ENCODE measurements at regions not wholly inside any gene's neighbourhood (a gene's known extent, or its start where the extent isn't known, plus 50 kb on each side); places are given as distances from the start of the nearest gene placed in this dataset.
"Not testable (repeated sequence)": the region's sequence is repeated elsewhere in the genome, so short reads cannot be mapped to it uniquely, and the experiment has no call there.

- CTCF ChIA-PET; H3K27me3 Mint-ChIP-seq; H3K4me1 Mint-ChIP-seq; H3K36me3 Mint-ChIP-seq (ENCODE audit: low read depth); DNase-seq; H3K27ac Mint-ChIP-seq; POLR2A ChIA-PET; H3K4me3 Mint-ChIP-seq: not testable (repeated sequence)
- peaks cover 11% of the 10 kb centered on the region for H3K9me3 Mint-ChIP-seq
Observed at GRCh38 chr2:129043677-129044076, 725.0 kb upstream of the HS6ST1 start.

GRCh38 chr2:129046475-129046874, 727.8 kb upstream of the HS6ST1 start:
- H3K27me3 Mint-ChIP-seq; DNase-seq; H3K4me1 Mint-ChIP-seq; CTCF ChIA-PET; H3K36me3 Mint-ChIP-seq (ENCODE audit: low read depth); POLR2A ChIA-PET; H3K4me3 Mint-ChIP-seq; H3K27ac Mint-ChIP-seq: not testable (repeated sequence)
- peaks cover 11% of the 10 kb centered on the region for H3K9me3 Mint-ChIP-seq

- H3K27me3 Mint-ChIP-seq = no peaks in the 10 kb centered on the region
- POLR2A ChIA-PET = no interaction called here
- H3K27ac Mint-ChIP-seq = peak overlapping the region; percentile 42
- CTCF ChIA-PET = no interaction called here
- DNase-seq = peak; percentile 26
- H3K4me3 Mint-ChIP-seq = no peak overlapping the region
- no peaks in the 10 kb centered on the region for H3K36me3 Mint-ChIP-seq (ENCODE audit: low read depth)
- peaks cover 3% of the 10 kb centered on the region for H3K9me3 Mint-ChIP-seq
- H3K4me1 Mint-ChIP-seq = peaks cover 9% of the 10 kb centered on the region
Observed at GRCh38 chr2:129050101-129050500, 731.4 kb upstream of the HS6ST1 start.

- no peaks in the 10 kb centered on the region for H3K36me3 Mint-ChIP-seq (ENCODE audit: low read depth)
- no peak for DNase-seq
- no peaks in the 10 kb centered on the region for H3K27me3 Mint-ChIP-seq
- H3K4me3 Mint-ChIP-seq = no peak overlapping the region
- no peak overlapping the region for H3K27ac Mint-ChIP-seq
- CTCF ChIA-PET = no interaction called here
- POLR2A ChIA-PET = no interaction called here
- H3K9me3 Mint-ChIP-seq = no peaks in the 10 kb centered on the region
- H3K4me1 Mint-ChIP-seq = peaks cover 7% of the 10 kb centered on the region
Observed at GRCh38 chr2:129055242-129055641, 736.6 kb upstream of the HS6ST1 start.

- ChIA-PET CTCF (no interaction called here), POLR2A (no interaction called here)
- H3K4me1 Mint-ChIP-seq = peaks cover 2% of the 10 kb centered on the region
- H3K27ac Mint-ChIP-seq = no peak overlapping the region
- H3K9me3 Mint-ChIP-seq = no peaks in the 10 kb centered on the region
- H3K27me3 Mint-ChIP-seq = no peaks in the 10 kb centered on the region
- no peak for DNase-seq
- no peaks in the 10 kb centered on the region for H3K36me3 Mint-ChIP-seq (ENCODE audit: low read depth)
- no peak overlapping the region for H3K4me3 Mint-ChIP-seq
Observed at GRCh38 chr2:129055824-129056223, 737.2 kb upstream of the HS6ST1 start.

- Mint-ChIP-seq H3K27me3 (no peaks in the 10 kb centered on the region), H3K36me3 (ENCODE audit: low read depth) (no peaks in the 10 kb centered on the region), H3K4me1 (no peaks in the 10 kb centered on the region), H3K9me3 (no peaks in the 10 kb centered on the region), H3K27ac (no peak overlapping the region), H3K4me3 (no peak overlapping the region)
- DNase-seq = no peak
- POLR2A ChIA-PET = no interaction called here
- CTCF ChIA-PET = no interaction called here
Observed at GRCh38 chr2:129056309-129056958, 737.8 kb upstream of the HS6ST1 start.

GRCh38 chr2:129056959-129057317, 738.3 kb upstream of the HS6ST1 start:
- no peak overlapping the region for H3K4me3 Mint-ChIP-seq
- no peak for DNase-seq
- H3K9me3 Mint-ChIP-seq = no peaks in the 10 kb centered on the region
- no peaks in the 10 kb centered on the region for H3K36me3 Mint-ChIP-seq (ENCODE audit: low read depth)
- ChIA-PET POLR2A (no interaction called here), CTCF (no interaction called here)
- H3K27me3 Mint-ChIP-seq = no peaks in the 10 kb centered on the region
- no peaks in the 10 kb centered on the region for H3K4me1 Mint-ChIP-seq
- no peak overlapping the region for H3K27ac Mint-ChIP-seq

- Mint-ChIP-seq H3K27me3 (no peaks in the 10 kb centered on the region), H3K4me1 (no peaks in the 10 kb centered on the region), H3K9me3 (no peaks in the 10 kb centered on the region)
Observed at GRCh38 chr2:129058981-129059380, 740.3 kb upstream of the HS6ST1 start.

GRCh38 chr2:129059476-129059875, 740.8 kb upstream of the HS6ST1 start:
- H3K27me3 Mint-ChIP-seq = no peaks in the 10 kb centered on the region

More at GRCh38 chr2:129058981-129059380, 740.3 kb upstream of the HS6ST1 start:
- ChIA-PET CTCF (no interaction called here), POLR2A (no interaction called here)
- Mint-ChIP-seq H3K4me3 (no peak overlapping the region), H3K27ac (no peak overlapping the region), H3K36me3 (ENCODE audit: low read depth) (no peaks in the 10 kb centered on the region)
- no peak for DNase-seq

GRCh38 chr2:129061069-129061768, 742.6 kb upstream of the HS6ST1 start:
- POLR2A ChIA-PET = no interaction called here
- DNase-seq = no peak
- H3K9me3 Mint-ChIP-seq = no peaks in the 10 kb centered on the region

More at GRCh38 chr2:129059476-129059875, 740.8 kb upstream of the HS6ST1 start:
- Mint-ChIP-seq H3K9me3 (no peaks in the 10 kb centered on the region), H3K4me3 (no peak overlapping the region), H3K27ac (no peak overlapping the region), H3K4me1 (no peaks in the 10 kb centered on the region), H3K36me3 (ENCODE audit: low read depth) (no peaks in the 10 kb centered on the region)
- DNase-seq = no peak
- ChIA-PET POLR2A (no interaction called here), CTCF (no interaction called here)

GRCh38 chr2:129061769-129062121, 743.1 kb upstream of the HS6ST1 start:
- Mint-ChIP-seq H3K36me3 (ENCODE audit: low read depth) (no peaks in the 10 kb centered on the region), H3K9me3 (no peaks in the 10 kb centered on the region), H3K27me3 (no peaks in the 10 kb centered on the region), H3K27ac (no peak overlapping the region), H3K4me1 (no peaks in the 10 kb centered on the region), H3K4me3 (no peak overlapping the region)
- DNase-seq = no peak
- ChIA-PET POLR2A (no interaction called here), CTCF (no interaction called here)

More at GRCh38 chr2:129061069-129061768, 742.6 kb upstream of the HS6ST1 start:
- H3K36me3 Mint-ChIP-seq (ENCODE audit: low read depth) = no peaks in the 10 kb centered on the region
- no peaks in the 10 kb centered on the region for H3K27me3 Mint-ChIP-seq
- no peak overlapping the region for H3K27ac Mint-ChIP-seq
- CTCF ChIA-PET = no interaction called here
- H3K4me3 Mint-ChIP-seq = no peak overlapping the region
- no peaks in the 10 kb centered on the region for H3K4me1 Mint-ChIP-seq

GRCh38 chr2:129062146-129062912, 743.7 kb upstream of the HS6ST1 start:
- Mint-ChIP-seq H3K4me3 (no peak overlapping the region), H3K27me3 (no peaks in the 10 kb centered on the region), H3K27ac (no peak overlapping the region), H3K36me3 (ENCODE audit: low read depth) (no peaks in the 10 kb centered on the region), H3K4me1 (no peaks in the 10 kb centered on the region), H3K9me3 (no peaks in the 10 kb centered on the region)
- ChIA-PET POLR2A (no interaction called here), CTCF (no interaction called here)
- DNase-seq = no peak

- no peaks in the 10 kb centered on the region for H3K9me3 Mint-ChIP-seq
- ChIA-PET POLR2A (no interaction called here), CTCF (no interaction called here)
- DNase-seq = no peak
- H3K27me3 Mint-ChIP-seq = no peaks in the 10 kb centered on the region
- no peak overlapping the region for H3K27ac Mint-ChIP-seq
- no peaks in the 10 kb centered on the region for H3K4me1 Mint-ChIP-seq
- H3K4me3 Mint-ChIP-seq = no peak overlapping the region
- no peaks in the 10 kb centered on the region for H3K36me3 Mint-ChIP-seq (ENCODE audit: low read depth)
Observed at GRCh38 chr2:129067070-129067469, 748.4 kb upstream of the HS6ST1 start.

GRCh38 chr2:129067953-129068352, 749.3 kb upstream of the HS6ST1 start:
- DNase-seq = no peak
- Mint-ChIP-seq H3K27ac (no peak overlapping the region), H3K9me3 (no peaks in the 10 kb centered on the region), H3K4me3 (no peak overlapping the region), H3K27me3 (no peaks in the 10 kb centered on the region), H3K36me3 (ENCODE audit: low read depth) (no peaks in the 10 kb centered on the region), H3K4me1 (no peaks in the 10 kb centered on the region)
- ChIA-PET POLR2A (no interaction called here), CTCF (no interaction called here)
